Epithelial cell of proximal tubule (primary cell): ENCODE measurements at regions not wholly inside any gene's neighbourhood (a gene's known extent, or its start where the extent isn't known, plus 50 kb on each side); places are given as distances from the start of the nearest gene placed in this dataset.

Experiments used
- DNase-seq: peaks from one replicate; pipeline ENCODE4 v3.0.0-alpha.2; 2011; ENCODE audit warnings: low read depth
- H3K4me3 ChIP-seq: 2 replicates; pipeline ENCODE4 v1.5.1; 2011; ENCODE audit warnings: low read depth, mild to moderate bottlenecking, low read length
- CTCF ChIP-seq: conservative IDR thresholded peaks from 2 replicates; pipeline ENCODE4 v1.5.1; 2012; ENCODE audit warnings: low read depth, mild to moderate bottlenecking, low read length

DNA sequence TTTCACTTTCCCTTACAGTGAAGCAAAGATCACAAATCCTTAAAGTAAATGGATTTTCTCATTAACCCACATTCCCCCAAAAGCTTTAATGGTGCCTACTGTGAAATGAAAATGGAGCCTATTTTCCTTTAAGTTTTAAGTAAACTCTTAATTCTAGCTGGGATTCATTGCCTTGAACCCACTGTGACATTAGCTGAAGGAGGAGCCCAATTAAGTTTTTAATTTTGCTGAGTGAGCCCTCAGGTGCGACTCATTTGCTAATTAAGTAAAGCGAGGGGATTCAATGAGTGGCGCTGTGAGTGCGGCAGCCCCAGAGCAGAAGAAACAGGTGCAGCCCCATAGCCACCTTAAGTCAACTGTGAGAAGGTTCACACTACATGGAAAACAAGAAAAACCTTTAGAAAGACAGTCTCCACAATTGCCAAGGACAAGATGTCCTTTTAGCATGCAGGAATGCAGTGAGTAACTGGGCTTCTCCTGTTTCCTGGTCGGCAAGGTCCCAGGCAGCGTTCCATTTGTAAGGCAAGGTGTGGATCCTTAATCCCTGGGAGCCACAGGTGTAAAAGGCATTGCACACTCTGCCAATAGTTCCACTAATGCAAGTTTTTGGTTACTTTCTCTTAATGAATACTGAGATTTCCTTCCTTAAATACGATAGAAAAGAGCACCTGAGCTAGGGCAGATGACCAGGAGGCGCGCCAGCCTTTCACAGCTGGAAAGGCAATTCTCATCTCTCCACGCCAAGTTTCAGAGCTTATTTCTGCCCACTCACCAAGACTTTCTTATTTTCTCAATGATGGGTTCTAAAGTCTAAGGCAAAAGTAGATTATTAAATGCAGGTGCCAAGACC, 87.7 kb downstream of the TMEM18 start:
- DNase-seq, result no peak
- no peak for TF ChIP-seq CTCF
- no peak overlapping the region for H3K4me3 ChIP-seq

GRCh38 chr2:588074-588645, 89.0 kb downstream of the TMEM18 start:
- no peak for DNase-seq
- no peak for TF ChIP-seq CTCF
- H3K4me3 ChIP-seq, result no peak overlapping the region

DNA sequence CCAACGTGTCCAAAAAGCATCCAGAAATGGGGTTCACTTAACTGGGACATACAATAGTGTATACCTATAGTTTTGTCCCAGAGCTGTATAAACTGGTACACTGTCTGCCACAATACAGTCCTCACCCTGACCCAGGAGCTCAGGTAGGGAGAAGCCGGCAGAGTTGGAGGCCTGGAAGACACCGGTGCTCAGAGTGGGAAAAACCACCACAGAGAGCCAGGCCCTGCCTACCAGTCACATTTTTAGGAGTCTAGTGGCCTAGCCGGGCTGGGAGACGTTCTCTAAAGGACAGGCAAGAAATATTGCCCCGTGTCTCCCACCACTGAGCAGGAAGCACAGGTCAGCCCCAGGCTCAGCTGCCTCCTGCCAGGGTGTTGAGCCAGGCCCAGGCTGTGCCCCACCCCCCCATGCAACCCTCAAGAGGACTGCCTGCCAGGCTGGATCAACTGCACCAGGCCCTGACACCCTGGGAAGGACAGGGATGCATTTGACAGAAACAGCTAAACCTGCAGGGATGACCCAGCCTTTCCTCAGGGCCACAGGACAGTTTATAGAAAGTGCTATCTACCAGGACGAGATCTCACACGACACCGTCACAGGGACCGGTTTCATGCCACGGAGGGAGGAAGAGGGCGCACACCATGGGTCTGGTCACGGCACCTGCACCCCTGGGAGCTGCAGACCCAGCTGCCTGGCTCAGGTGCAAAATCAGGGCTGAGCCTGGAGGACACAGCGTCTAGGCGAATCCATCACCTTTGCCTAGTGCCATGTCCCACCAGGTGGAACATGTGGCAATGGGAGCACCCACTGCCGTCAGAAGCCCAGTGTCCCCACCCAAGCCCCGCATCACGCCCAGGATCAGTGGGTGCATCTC, 89.9 kb downstream of the TMEM18 start:
- DNase-seq, result no peak
- no peak for TF ChIP-seq CTCF
- no peak overlapping the region for H3K4me3 ChIP-seq

- H3K4me3 ChIP-seq, result no peak overlapping the region
- TF ChIP-seq CTCF, result no peak
- no peak for DNase-seq
Measured at GRCh38 chr2:586641-587076, 90.5 kb downstream of the TMEM18 start.

GRCh38 chr2:584863-585823, 92.1 kb downstream of the TMEM18 start:
- no peak for DNase-seq
- H3K4me3 ChIP-seq, result no peak overlapping the region
- TF ChIP-seq CTCF, result no peak

DNA sequence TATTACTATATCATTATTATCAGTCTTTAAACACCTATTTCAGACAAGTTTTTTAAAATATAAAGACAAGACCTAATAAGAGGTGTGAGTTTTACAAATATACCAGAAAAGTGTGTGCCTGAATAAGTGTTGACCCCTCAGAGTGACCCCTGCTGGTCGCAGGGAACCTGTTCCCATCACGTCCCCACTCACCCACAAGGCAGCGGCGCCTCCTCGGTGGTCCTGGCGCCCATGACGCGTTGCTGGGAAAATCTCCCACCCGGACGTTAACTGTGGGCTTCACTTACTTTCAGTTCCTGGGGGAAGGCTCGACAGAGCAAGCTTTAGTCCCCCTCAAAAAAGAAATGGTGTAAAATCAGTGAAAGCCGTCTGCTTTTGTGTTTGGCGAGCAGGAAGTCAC, 93.5 kb downstream of the TMEM18 start:
- DNase-seq, result no peak
- TF ChIP-seq CTCF, result no peak
- H3K4me3 ChIP-seq, result no peak overlapping the region
